Tongue (tissue), 1 donor: ENCODE measurements at regions not wholly inside any gene's neighbourhood (a gene's known extent, or its start where the extent isn't known, plus 50 kb on each side); places are given as distances from the start of the nearest gene placed in this dataset.
"Not testable (repeated sequence)": the region's sequence is repeated elsewhere in the genome, so short reads cannot be mapped to it uniquely, and the experiment has no call there.

Source experiments
- DNase-seq: peaks from one replicate; pipeline ENCODE4 v3.0.0-alpha.2; 2015

GRCh38 chr7:65145710-65146109 lies 139.2 kb upstream of the ERV3-1 start:
- DNase-seq = not testable (repeated sequence)

- DNase-seq = peak; percentile 0
Observed at GRCh38 chr7:65145008-65145407, 138.5 kb upstream of the ERV3-1 start.

GRCh38 chr7:65144557-65144956 lies 138.1 kb upstream of the ERV3-1 start:
- DNase-seq = peak; percentile 0

GRCh38 chr7:65144119-65144518 lies 137.6 kb upstream of the ERV3-1 start:
- not testable (repeated sequence) for DNase-seq

- peak; percentile 0 for DNase-seq
Observed at GRCh38 chr7:65141894-65142293, 135.4 kb upstream of the ERV3-1 start.

- peak; percentile 0 for DNase-seq
Observed at GRCh38 chr7:65141405-65141778, 134.9 kb upstream of the ERV3-1 start.

- DNase-seq = peak; percentile 1
Observed at GRCh38 chr7:65140543-65141404, 134.3 kb upstream of the ERV3-1 start.

GRCh38 chr7:65136850-65137249 lies 130.4 kb upstream of the ERV3-1 start:
- not testable (repeated sequence) for DNase-seq

- not testable (repeated sequence) for DNase-seq
Observed at GRCh38 chr7:65133087-65133486, 126.6 kb upstream of the ERV3-1 start.

GRCh38 chr7:65132256-65132655 lies 125.8 kb upstream of the ERV3-1 start:
- not testable (repeated sequence) for DNase-seq

- DNase-seq = not testable (repeated sequence)
Observed at GRCh38 chr7:65127364-65127763, 120.9 kb upstream of the ERV3-1 start.

GRCh38 chr7:65124600-65124999 lies 118.1 kb upstream of the ERV3-1 start:
- DNase-seq = not testable (repeated sequence)

- not testable (repeated sequence) for DNase-seq
Observed at GRCh38 chr7:65105650-65106203, 99.2 kb upstream of the ERV3-1 start.

- not testable (repeated sequence) for DNase-seq
Observed at GRCh38 chr7:65100499-65100898, 94.0 kb upstream of the ERV3-1 start.

GRCh38 chr7:65081669-65082055 lies 75.2 kb upstream of the ERV3-1 start:
- not testable (repeated sequence) for DNase-seq

GRCh38 chr7:65080799-65081668 lies 74.5 kb upstream of the ERV3-1 start:
- peak; percentile 98 for DNase-seq

GRCh38 chr7:65074959-65075358 lies 68.5 kb upstream of the ERV3-1 start:
- not testable (repeated sequence) for DNase-seq

GRCh38 chr7:65073160-65073559 lies 66.7 kb upstream of the ERV3-1 start:
- not testable (repeated sequence) for DNase-seq

GRCh38 chr7:65071854-65072431 lies 65.5 kb upstream of the ERV3-1 start:
- not testable (repeated sequence) for DNase-seq

- not testable (repeated sequence) for DNase-seq
Observed at GRCh38 chr7:65069476-65069875, 63.0 kb upstream of the ERV3-1 start.

- DNase-seq = not testable (repeated sequence)
Observed at GRCh38 chr7:65062566-65062965, 56.1 kb upstream of the ERV3-1 start.

- DNase-seq = not testable (repeated sequence)
Observed at GRCh38 chr7:65059247-65059646, 52.8 kb upstream of the ERV3-1 start.
